ENCODE measurements at regions not wholly inside any gene's neighbourhood (a gene's known extent, or its start where the extent isn't known, plus 50 kb on each side); places are given as distances from the start of the nearest gene placed in this dataset.

- H3K4me1 ChIP-seq = no peaks in the 10 kb centered on the region
- intact Hi-C loops (cut with DNase I) = no loop called here
- WGBS, 2 donors = 36 to 38% methylated on average over 7 of the region's 7 CpGs
- no peaks in the 10 kb centered on the region for H3K27me3 ChIP-seq
- H3K9me3 ChIP-seq = no peaks in the 10 kb centered on the region
- ATAC-seq = no peak
- H3K27ac ChIP-seq = no peak overlapping the region
- H3K4me3 ChIP-seq = no peak overlapping the region
- no peak for DNase-seq
- no peak for TF ChIP-seq CTCF (IDR thresholded peaks at IDR 0.05)
- TF ChIP-seq POLR2A (IDR thresholded peaks at IDR 0.05) = no peak
- H3K36me3 ChIP-seq (replicated peaks in 1 of 2; ENCODE audit: insufficient read depth in 1 of 2, low read depth in 2 of 2) = no peaks in the 10 kb centered on the region
Observed at GRCh38 chr1:187374082-187374481, 545.3 kb downstream of the PLA2G4A start.

- Histone ChIP-seq H3K4me3 (no peak overlapping the region), H3K9me3 (no peaks in the 10 kb centered on the region), H3K27ac (no peak overlapping the region), H3K36me3 (replicated peaks in 1 of 2; ENCODE audit: insufficient read depth in 1 of 2, low read depth in 2 of 2) (no peaks in the 10 kb centered on the region), H3K4me1 (no peaks in the 10 kb centered on the region), H3K27me3 (no peaks in the 10 kb centered on the region)
- DNase-seq = no peak
- no peak for ATAC-seq
- intact Hi-C loops (cut with DNase I) = no loop called here
- WGBS, 2 donors = 35 to 50% methylated on average over 1 of the region's 1 CpG
- TF ChIP-seq CTCF (IDR thresholded peaks at IDR 0.05) (no peak), POLR2A (IDR thresholded peaks at IDR 0.05) (no peak)
Observed at GRCh38 chr1:187374742-187375141, 546.0 kb downstream of the PLA2G4A start.

GRCh38 chr1:187383366-187383765 lies 554.6 kb downstream of the PLA2G4A start:
- H3K27me3 ChIP-seq = no peaks in the 10 kb centered on the region
- intact Hi-C loops (cut with DNase I) = no loop called here
- no peaks in the 10 kb centered on the region for H3K36me3 ChIP-seq (replicated peaks in 1 of 2; ENCODE audit: insufficient read depth in 1 of 2, low read depth in 2 of 2)
- H3K4me3 ChIP-seq = no peak overlapping the region
- no peak for DNase-seq
- H3K27ac ChIP-seq = no peak overlapping the region
- no peaks in the 10 kb centered on the region for H3K9me3 ChIP-seq
- no peaks in the 10 kb centered on the region for H3K4me1 ChIP-seq
- TF ChIP-seq CTCF (IDR thresholded peaks at IDR 0.05) = no peak
- TF ChIP-seq POLR2A (IDR thresholded peaks at IDR 0.05) = no peak
- 55 to 71% methylated on average over 3 of the region's 3 CpGs for WGBS, 2 donors
- ATAC-seq = no peak

GRCh38 chr1:187384504-187384903 lies 555.8 kb downstream of the PLA2G4A start:
- intact Hi-C loops (cut with DNase I) = no loop called here
- WGBS, 2 donors = 51 to 53% methylated on average over 2 of the region's 2 CpGs

More at GRCh38 chr1:187384504-187384903, 555.8 kb downstream of the PLA2G4A start:
- no peak overlapping the region for H3K27ac ChIP-seq
- ATAC-seq (no peak), DNase-seq (no peak)
- H3K9me3 ChIP-seq = no peaks in the 10 kb centered on the region
- no peaks in the 10 kb centered on the region for H3K4me1 ChIP-seq
- H3K36me3 ChIP-seq (replicated peaks in 1 of 2; ENCODE audit: insufficient read depth in 1 of 2, low read depth in 2 of 2) = no peaks in the 10 kb centered on the region
- TF ChIP-seq CTCF (IDR thresholded peaks at IDR 0.05) (no peak), POLR2A (IDR thresholded peaks at IDR 0.05) (no peak)
- H3K27me3 ChIP-seq = no peaks in the 10 kb centered on the region
- H3K4me3 ChIP-seq = no peak overlapping the region

All from body of pancreas (tissue), 4 donors.